ENCODE measurements at regions not wholly inside any gene's neighbourhood (a gene's known extent, or its start where the extent isn't known, plus 50 kb on each side); places are given as distances from the start of the nearest gene placed in this dataset.

DNA sequence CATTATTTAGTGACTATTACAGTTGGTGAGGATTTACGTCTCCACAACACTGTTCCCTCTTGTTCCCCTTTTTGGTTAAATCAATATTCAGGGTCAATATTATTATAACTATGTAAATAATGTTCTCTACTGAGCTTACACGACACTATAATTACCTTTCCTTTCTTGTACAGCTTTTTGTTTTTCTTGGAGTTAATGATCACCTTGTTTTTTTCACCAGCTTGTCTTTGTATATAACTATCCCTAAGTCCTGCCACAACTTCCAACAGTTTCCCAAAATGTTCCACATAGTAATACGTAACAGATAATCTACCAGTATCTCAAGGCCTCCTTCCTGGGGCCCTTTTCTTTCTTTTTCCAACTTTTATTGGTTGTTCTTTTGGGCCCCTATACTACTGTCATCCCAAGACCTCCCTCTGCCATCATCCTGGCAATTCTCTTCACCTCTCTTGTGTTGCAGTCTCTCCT is 142.0 kb upstream of the SOX4 start:
- TF ChIP-seq, protein P1, sequence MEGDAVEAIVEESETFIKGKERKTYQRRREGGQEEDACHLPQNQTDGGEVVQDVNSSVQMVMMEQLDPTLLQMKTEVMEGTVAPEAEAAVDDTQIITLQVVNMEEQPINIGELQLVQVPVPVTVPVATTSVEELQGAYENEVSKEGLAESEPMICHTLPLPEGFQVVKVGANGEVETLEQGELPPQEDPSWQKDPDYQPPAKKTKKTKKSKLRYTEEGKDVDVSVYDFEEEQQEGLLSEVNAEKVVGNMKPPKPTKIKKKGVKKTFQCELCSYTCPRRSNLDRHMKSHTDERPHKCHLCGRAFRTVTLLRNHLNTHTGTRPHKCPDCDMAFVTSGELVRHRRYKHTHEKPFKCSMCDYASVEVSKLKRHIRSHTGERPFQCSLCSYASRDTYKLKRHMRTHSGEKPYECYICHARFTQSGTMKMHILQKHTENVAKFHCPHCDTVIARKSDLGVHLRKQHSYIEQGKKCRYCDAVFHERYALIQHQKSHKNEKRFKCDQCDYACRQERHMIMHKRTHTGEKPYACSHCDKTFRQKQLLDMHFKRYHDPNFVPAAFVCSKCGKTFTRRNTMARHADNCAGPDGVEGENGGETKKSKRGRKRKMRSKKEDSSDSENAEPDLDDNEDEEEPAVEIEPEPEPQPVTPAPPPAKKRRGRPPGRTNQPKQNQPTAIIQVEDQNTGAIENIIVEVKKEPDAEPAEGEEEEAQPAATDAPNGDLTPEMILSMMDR (IDR thresholded peaks at IDR 0.05; ENCODE audit: insufficient read depth, low read length), result no peak
- no peak for TF ChIP-seq SPI1 (IDR thresholded peaks at IDR 0.05; ENCODE audit: borderline replicate concordance, low read depth)
- TF ChIP-seq, protein P2, sequence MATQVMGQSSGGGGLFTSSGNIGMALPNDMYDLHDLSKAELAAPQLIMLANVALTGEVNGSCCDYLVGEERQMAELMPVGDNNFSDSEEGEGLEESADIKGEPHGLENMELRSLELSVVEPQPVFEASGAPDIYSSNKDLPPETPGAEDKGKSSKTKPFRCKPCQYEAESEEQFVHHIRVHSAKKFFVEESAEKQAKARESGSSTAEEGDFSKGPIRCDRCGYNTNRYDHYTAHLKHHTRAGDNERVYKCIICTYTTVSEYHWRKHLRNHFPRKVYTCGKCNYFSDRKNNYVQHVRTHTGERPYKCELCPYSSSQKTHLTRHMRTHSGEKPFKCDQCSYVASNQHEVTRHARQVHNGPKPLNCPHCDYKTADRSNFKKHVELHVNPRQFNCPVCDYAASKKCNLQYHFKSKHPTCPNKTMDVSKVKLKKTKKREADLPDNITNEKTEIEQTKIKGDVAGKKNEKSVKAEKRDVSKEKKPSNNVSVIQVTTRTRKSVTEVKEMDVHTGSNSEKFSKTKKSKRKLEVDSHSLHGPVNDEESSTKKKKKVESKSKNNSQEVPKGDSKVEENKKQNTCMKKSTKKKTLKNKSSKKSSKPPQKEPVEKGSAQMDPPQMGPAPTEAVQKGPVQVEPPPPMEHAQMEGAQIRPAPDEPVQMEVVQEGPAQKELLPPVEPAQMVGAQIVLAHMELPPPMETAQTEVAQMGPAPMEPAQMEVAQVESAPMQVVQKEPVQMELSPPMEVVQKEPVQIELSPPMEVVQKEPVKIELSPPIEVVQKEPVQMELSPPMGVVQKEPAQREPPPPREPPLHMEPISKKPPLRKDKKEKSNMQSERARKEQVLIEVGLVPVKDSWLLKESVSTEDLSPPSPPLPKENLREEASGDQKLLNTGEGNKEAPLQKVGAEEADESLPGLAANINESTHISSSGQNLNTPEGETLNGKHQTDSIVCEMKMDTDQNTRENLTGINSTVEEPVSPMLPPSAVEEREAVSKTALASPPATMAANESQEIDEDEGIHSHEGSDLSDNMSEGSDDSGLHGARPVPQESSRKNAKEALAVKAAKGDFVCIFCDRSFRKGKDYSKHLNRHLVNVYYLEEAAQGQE (IDR thresholded peaks at IDR 0.05; ENCODE audit: insufficient replicate concordance, low read depth), result no peak

Data from HL-60 (cell line).